ENCODE measurements at regions not wholly inside any gene's neighbourhood (a gene's known extent, or its start where the extent isn't known, plus 50 kb on each side); places are given as distances from the start of the nearest gene placed in this dataset.

GRCh38 chr4:136920092-136920881, 612.0 kb downstream of the PCDH18 start:
- Histone ChIP-seq H3K79me2 (no peaks in the 10 kb centered on the region), H3K4me1 (no peaks in the 10 kb centered on the region)
- no peak for TF ChIP-seq CTCF (IDR thresholded peaks at IDR 0.05)

GRCh38 chr4:136918772-136919171, 613.5 kb downstream of the PCDH18 start:
- H3K27me3 ChIP-seq (ENCODE audit: control insufficient read depth, insufficient read depth, low read length) = no peaks in the 10 kb centered on the region
- no peaks in the 10 kb centered on the region for H3K9me3 ChIP-seq (ENCODE audit: control insufficient read depth, low read length)
- no peak overlapping the region for H3K4me2 ChIP-seq (ENCODE audit: low read length)
- TF ChIP-seq CTCF (IDR thresholded peaks at IDR 0.05) = no peak
- H3K4me1 ChIP-seq = no peaks in the 10 kb centered on the region
- H3K79me2 ChIP-seq = no peaks in the 10 kb centered on the region
- H3K4me3 ChIP-seq (ENCODE audit: low read depth, low read length) = no peak overlapping the region
- H2AFZ ChIP-seq = no peak overlapping the region
- H3K9ac ChIP-seq = no peak overlapping the region
- no peaks in the 10 kb centered on the region for H3K36me3 ChIP-seq (ENCODE audit: control insufficient read depth, insufficient read depth, low read length)
- no peak overlapping the region for H3K27ac ChIP-seq

More at GRCh38 chr4:136920092-136920881, 612.0 kb downstream of the PCDH18 start:
- Histone ChIP-seq H3K4me2 (ENCODE audit: low read length) (no peak overlapping the region), H3K36me3 (ENCODE audit: control insufficient read depth, insufficient read depth, low read length) (no peaks in the 10 kb centered on the region), H3K4me3 (ENCODE audit: low read depth, low read length) (no peak overlapping the region), H2AFZ (no peak overlapping the region), H3K27ac (no peak overlapping the region), H3K9ac (no peak overlapping the region), H3K27me3 (ENCODE audit: control insufficient read depth, insufficient read depth, low read length) (no peaks in the 10 kb centered on the region), H3K9me3 (ENCODE audit: control insufficient read depth, low read length) (no peaks in the 10 kb centered on the region)

- no peak overlapping the region for H3K9ac ChIP-seq
- H3K36me3 ChIP-seq (ENCODE audit: control insufficient read depth, insufficient read depth, low read length) = no peaks in the 10 kb centered on the region
- H3K4me1 ChIP-seq = no peaks in the 10 kb centered on the region
- no peak overlapping the region for H3K4me3 ChIP-seq (ENCODE audit: low read depth, low read length)
- H3K27ac ChIP-seq = no peak overlapping the region
- no peak overlapping the region for H3K4me2 ChIP-seq (ENCODE audit: low read length)
- no peaks in the 10 kb centered on the region for H3K79me2 ChIP-seq
- H2AFZ ChIP-seq = no peak overlapping the region
- no peak for TF ChIP-seq CTCF (IDR thresholded peaks at IDR 0.05)
- H3K27me3 ChIP-seq (ENCODE audit: control insufficient read depth, insufficient read depth, low read length) = no peaks in the 10 kb centered on the region
- H3K9me3 ChIP-seq (ENCODE audit: control insufficient read depth, low read length) = no peaks in the 10 kb centered on the region
Measured at GRCh38 chr4:136917312-136918110, 614.8 kb downstream of the PCDH18 start.

- TF ChIP-seq CTCF (IDR thresholded peaks at IDR 0.05) = no peak
- Histone ChIP-seq H3K4me1 (no peaks in the 10 kb centered on the region), H3K27ac (no peak overlapping the region), H3K79me2 (no peaks in the 10 kb centered on the region), H3K9me3 (ENCODE audit: control insufficient read depth, low read length) (no peaks in the 10 kb centered on the region), H2AFZ (no peak overlapping the region), H3K36me3 (ENCODE audit: control insufficient read depth, insufficient read depth, low read length) (no peaks in the 10 kb centered on the region), H3K27me3 (ENCODE audit: control insufficient read depth, insufficient read depth, low read length) (no peaks in the 10 kb centered on the region), H3K4me2 (ENCODE audit: low read length) (no peak overlapping the region), H3K9ac (no peak overlapping the region), H3K4me3 (ENCODE audit: low read depth, low read length) (no peak overlapping the region)
Measured at GRCh38 chr4:136909626-136910025, 622.7 kb downstream of the PCDH18 start.

Data from parathyroid adenoma (tissue), 2 donors.